Ectodermal cell (in vitro differentiated cells): ENCODE measurements at regions not wholly inside any gene's neighbourhood (a gene's known extent, or its start where the extent isn't known, plus 50 kb on each side); places are given as distances from the start of the nearest gene placed in this dataset.

Source experiments
- H3K27ac ChIP-seq: 2 replicates; pipeline ENCODE4 v1.7.0; 2013; ENCODE audit warnings: mild to moderate bottlenecking, low read depth, low read length; ENCODE audit not compliant: insufficient read depth, poor library complexity, severe bottlenecking
- H3K27me3 ChIP-seq: 2 replicates; pipeline ENCODE4 v1.7.0; 2013; ENCODE audit warnings: mild to moderate bottlenecking, low read length; ENCODE audit not compliant: insufficient read depth, control insufficient read depth, poor library complexity, severe bottlenecking
- H3K36me3 ChIP-seq: one replicate; pipeline ENCODE4 v1.7.0; 2013; ENCODE audit warnings: low read length; ENCODE audit not compliant: control insufficient read depth, insufficient read depth
- H3K4me1 ChIP-seq: one replicate; pipeline ENCODE4 v1.7.0; 2013; ENCODE audit warnings: low read length; ENCODE audit not compliant: control insufficient read depth, insufficient read depth
- H3K4me3 ChIP-seq: 2 replicates; pipeline ENCODE4 v1.7.0; 2013; ENCODE audit warnings: low read depth, low read length, control low read depth; ENCODE audit not compliant: insufficient read depth
- H3K9me3 ChIP-seq: 2 replicates; pipeline ENCODE4 v1.7.0; 2013; ENCODE audit warnings: mild to moderate bottlenecking, low read length, moderate library complexity; ENCODE audit not compliant: control insufficient read depth
- WGBS, 2 experiments: methylation state at CpG; one replicate each; pipeline ENCODE4 v1.1.7; 2013; ENCODE audit warnings: missing lambda C conversion rate in 2 of 2; 5-methylcytosine and 5-hydroxymethylcytosine counted together

DNA sequence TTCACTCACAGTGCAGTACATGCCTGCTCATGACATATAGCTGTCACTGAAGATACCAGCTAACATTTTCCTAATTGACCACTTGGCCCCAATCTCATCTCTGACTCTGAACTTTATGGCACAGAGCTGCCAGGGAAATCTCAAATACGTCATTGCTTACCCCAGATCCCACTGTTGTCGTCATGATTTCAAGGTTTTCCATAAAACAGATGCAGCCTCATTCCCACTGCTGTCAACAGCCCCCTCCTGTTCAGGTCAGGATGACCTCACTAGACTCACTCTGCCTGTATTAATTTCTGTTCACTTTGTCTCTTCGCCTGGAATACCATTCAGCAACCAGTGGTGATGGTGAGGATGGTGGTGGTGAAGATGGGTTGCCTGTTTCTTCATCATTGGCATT, 262.6 kb upstream of the TPM1 start:
- Histone ChIP-seq H3K4me3 (no peak overlapping the region), H3K9me3 (no peaks in the 10 kb centered on the region), H3K36me3 (no peaks in the 10 kb centered on the region), H3K4me1 (peaks cover 14% of the 10 kb centered on the region), H3K27me3 (no peaks in the 10 kb centered on the region), H3K27ac (no peak overlapping the region)
- WGBS, 2 experiments, result 89 to 92% methylated on average over 2 to 3 of the region's 3 CpGs

- Histone ChIP-seq H3K4me3 (no peak overlapping the region), H3K4me1 (peaks cover 14% of the 10 kb centered on the region), H3K36me3 (no peaks in the 10 kb centered on the region), H3K27ac (no peak overlapping the region), H3K27me3 (no peaks in the 10 kb centered on the region), H3K9me3 (no peaks in the 10 kb centered on the region)
- 85 to 87% methylated on average over 5 of the region's 5 CpGs for WGBS, 2 experiments
Measured at GRCh38 chr15:62781081-62781497, 261.5 kb upstream of the TPM1 start.

DNA sequence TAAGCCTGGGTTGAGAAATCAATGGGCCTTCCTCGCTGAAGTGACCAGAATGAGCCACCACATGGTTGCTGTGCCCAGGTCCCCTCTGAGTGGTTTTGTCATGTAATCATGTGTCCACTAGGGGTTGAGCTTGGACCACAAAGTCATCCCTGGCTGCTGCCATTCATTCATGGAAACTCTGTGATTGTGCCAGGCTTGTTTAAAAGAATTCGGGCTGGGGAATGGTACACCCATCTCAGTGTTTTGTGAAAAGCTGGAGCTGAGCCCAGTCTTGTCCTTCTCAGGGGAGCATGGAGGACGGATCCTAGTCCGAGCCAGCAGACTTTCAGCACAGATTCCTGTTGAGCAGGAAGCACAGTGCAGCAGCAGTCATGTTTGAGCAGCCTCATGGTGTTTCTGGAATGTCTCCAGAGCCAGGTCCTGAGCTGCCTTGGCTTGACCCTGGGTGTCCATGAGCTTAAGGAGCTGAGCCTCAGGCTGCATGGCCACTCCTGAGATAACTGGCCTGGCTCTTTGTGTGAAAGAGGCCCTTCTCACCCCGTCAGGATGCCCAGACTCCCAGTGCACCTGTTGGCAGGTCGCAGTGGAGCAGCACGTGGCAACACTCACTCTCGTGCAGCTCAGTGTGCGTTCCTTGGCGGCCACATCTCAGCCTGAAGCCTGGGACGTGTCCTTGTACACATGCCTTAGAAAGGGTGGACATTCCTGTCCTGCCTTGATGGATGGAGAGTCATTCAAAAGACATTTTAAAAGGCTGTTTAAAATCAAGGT, 260.3 kb upstream of the TPM1 start:
- no peak overlapping the region for H3K27ac ChIP-seq
- no peaks in the 10 kb centered on the region for H3K27me3 ChIP-seq
- H3K36me3 ChIP-seq, result no peaks in the 10 kb centered on the region
- peaks cover 14% of the 10 kb centered on the region for H3K4me1 ChIP-seq
- H3K9me3 ChIP-seq, result no peaks in the 10 kb centered on the region
- 67 to 74% methylated on average over 11 of the region's 11 CpGs for WGBS, 2 experiments
- H3K4me3 ChIP-seq, result no peak overlapping the region

GRCh38 chr15:62782896-62783295, 259.7 kb upstream of the TPM1 start:
- H3K4me3 ChIP-seq, result no peak overlapping the region
- no peaks in the 10 kb centered on the region for H3K9me3 ChIP-seq
- peaks cover 14% of the 10 kb centered on the region for H3K4me1 ChIP-seq
- H3K27me3 ChIP-seq, result no peaks in the 10 kb centered on the region
- 61 to 70% methylated on average over 1 of the region's 1 CpG for WGBS, 2 experiments
- H3K36me3 ChIP-seq, result no peaks in the 10 kb centered on the region
- H3K27ac ChIP-seq, result no peak overlapping the region

DNA sequence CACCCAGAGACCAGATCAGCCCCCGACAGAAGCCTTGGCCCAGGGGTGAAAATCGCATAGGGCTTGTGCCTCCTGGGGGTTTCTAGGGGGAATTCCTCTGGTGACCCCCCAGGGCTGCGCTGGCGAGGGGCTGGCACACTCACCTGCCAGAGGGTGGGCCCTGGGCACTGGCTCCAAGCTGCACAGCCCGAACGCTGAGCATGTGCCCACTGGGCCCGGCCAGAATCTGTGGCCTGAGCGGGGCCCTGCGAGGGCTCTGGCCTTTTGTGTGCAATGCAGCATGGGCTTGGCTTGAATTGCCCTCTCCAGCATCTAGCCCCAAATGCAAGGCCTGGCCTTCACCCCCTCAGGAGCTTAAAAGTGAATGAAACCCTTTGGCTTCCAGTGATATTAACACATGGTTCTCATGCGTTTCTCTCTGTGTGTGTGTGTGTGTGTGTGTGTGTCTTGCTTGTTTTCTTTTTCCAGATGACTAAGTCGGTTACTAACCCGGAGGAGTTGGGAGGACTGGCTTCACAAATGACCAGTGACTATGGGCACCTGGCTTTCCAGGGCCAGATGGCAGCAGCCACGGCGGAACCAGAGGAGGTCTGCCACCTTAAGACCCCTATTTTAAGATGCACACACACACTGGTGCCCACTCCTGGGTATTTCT, 259.1 kb upstream of the TPM1 start:
- Histone ChIP-seq H3K27me3 (no peaks in the 10 kb centered on the region), H3K4me1 (peaks cover 14% of the 10 kb centered on the region), H3K27ac (no peak overlapping the region), H3K9me3 (no peaks in the 10 kb centered on the region), H3K36me3 (no peaks in the 10 kb centered on the region), H3K4me3 (no peak overlapping the region)
- 93 to 94% methylated on average over 14 of the region's 14 CpGs for WGBS, 2 experiments

- no peaks in the 10 kb centered on the region for H3K36me3 ChIP-seq
- H3K27ac ChIP-seq, result no peak overlapping the region
- H3K4me1 ChIP-seq, result peaks cover 14% of the 10 kb centered on the region
- no peaks in the 10 kb centered on the region for H3K27me3 ChIP-seq
- H3K4me3 ChIP-seq, result no peak overlapping the region
- WGBS, 2 experiments, result 78 to 80% methylated on average over 9 to 10 of the region's 10 CpGs
- no peaks in the 10 kb centered on the region for H3K9me3 ChIP-seq
Measured at GRCh38 chr15:62785881-62786828, 256.4 kb upstream of the TPM1 start.

DNA sequence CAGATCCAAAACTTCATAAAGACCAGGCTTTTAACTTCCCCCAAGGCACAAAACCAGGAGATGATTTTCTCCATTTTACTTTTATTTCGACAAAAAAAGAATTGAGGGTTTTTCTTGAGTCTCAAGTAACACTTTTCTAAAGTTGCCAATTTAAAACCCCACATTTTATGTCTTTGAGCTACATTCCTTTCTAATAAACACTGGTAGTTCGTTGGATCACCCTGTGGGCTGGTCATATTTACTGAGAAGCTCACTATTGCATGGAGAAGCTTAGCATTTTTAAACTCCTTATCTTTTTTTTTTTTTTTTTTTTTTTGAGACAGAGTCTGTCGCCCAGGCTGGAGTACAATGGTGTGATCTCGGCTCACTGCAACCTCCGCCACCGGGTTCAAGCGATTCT, 255.1 kb upstream of the TPM1 start:
- 94 to 95% methylated on average over 7 of the region's 7 CpGs for WGBS, 2 experiments
- Histone ChIP-seq H3K9me3 (no peaks in the 10 kb centered on the region), H3K36me3 (no peaks in the 10 kb centered on the region)

DNA sequence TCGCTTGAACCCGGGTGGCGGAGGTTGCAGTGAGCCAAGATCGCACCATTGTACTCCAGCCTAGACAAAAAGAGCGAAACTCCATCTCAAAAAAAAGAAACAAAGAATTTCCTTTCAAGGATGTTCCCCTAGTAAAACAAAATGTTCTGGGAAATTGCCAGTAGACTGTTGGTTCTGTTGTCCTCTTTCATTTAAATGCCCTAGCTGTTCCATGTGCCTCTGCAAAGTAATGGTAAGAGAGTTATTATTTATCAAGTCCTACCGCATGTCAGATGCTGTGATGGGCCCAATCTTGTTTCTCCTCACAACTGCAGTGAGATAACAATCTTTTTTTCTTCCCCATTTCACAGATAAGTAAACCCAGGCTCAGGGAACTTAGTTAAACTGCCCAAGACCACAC, 254.3 kb upstream of the TPM1 start:
- Histone ChIP-seq H3K36me3 (no peaks in the 10 kb centered on the region), H3K27ac (no peak overlapping the region), H3K9me3 (no peaks in the 10 kb centered on the region), H3K27me3 (no peaks in the 10 kb centered on the region), H3K4me1 (peaks cover 5% of the 10 kb centered on the region), H3K4me3 (no peak overlapping the region)
- WGBS, 2 experiments, result 72 to 78% methylated on average over 6 of the region's 6 CpGs

More for the DNA sequence above, 255.1 kb upstream of the TPM1 start:
- Histone ChIP-seq H3K27me3 (no peaks in the 10 kb centered on the region), H3K4me3 (no peak overlapping the region), H3K27ac (no peak overlapping the region), H3K4me1 (peaks cover 10% of the 10 kb centered on the region)

DNA sequence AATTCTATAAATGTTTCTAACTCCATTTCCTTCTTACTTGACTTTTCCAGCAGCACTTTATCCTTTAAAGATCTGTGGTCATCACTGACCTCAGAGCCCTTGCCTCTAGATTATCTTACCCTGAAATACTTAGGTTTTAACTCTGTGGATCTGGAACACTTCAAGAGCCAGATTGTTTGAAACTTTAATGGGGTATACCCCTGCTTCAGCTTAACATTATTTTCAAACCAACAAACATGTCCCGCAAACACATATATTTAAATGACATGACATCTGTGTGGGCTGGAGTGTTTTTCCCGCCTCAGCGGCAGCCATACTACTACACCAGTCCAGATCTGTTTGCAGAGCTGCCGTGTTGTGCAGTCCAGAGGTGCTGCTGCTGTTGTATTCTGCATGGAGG, 252.0 kb upstream of the TPM1 start:
- Histone ChIP-seq H3K36me3 (no peaks in the 10 kb centered on the region), H3K4me1 (no peaks in the 10 kb centered on the region), H3K4me3 (no peak overlapping the region), H3K9me3 (no peaks in the 10 kb centered on the region), H3K27me3 (no peaks in the 10 kb centered on the region), H3K27ac (no peak overlapping the region)
- WGBS, 2 experiments, result 94 to 99% methylated on average over 4 of the region's 4 CpGs

- H3K36me3 ChIP-seq, result no peaks in the 10 kb centered on the region
Measured at GRCh38 chr15:62791694-62792093, 250.9 kb upstream of the TPM1 start.

More at GRCh38 chr15:62791694-62792093, 250.9 kb upstream of the TPM1 start:
- Histone ChIP-seq H3K27me3 (no peaks in the 10 kb centered on the region), H3K27ac (no peak overlapping the region), H3K9me3 (no peaks in the 10 kb centered on the region), H3K4me3 (no peak overlapping the region), H3K4me1 (peaks cover 10% of the 10 kb centered on the region)
- 80 to 98% methylated on average over 5 of the region's 5 CpGs for WGBS, 2 experiments
